ENCODE measurements at regions not wholly inside any gene's neighbourhood (a gene's known extent, or its start where the extent isn't known, plus 50 kb on each side); places are given as distances from the start of the nearest gene placed in this dataset.

DNA sequence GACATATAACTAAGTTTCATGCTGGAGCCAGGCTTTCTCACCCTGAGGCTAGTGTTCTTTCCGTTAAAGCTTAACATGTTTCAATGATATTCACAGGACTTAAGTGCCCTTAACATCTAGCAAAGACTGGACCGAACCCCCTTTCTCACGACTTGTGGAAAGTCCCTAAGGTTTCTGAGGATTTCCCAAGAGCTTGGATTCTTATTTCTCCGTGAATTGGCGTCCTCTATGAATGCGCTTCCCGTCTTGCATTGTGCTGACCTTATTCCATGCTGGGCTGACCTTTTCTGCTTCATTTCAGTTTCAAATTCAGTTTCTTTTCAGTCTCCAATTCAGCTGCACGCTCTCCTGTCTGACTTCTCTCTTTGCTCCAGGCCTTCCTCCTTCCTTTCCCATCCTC, 206.4 kb downstream of the HS3ST3A1 start:
- DNase-seq (ENCODE audit: low spot score), result no peak
- no peaks in the 10 kb centered on the region for H3K27me3 ChIP-seq
- H3K36me3 ChIP-seq, result no peaks in the 10 kb centered on the region
- no peak overlapping the region for H3K4me3 ChIP-seq
- TF ChIP-seq, protein P1, sequence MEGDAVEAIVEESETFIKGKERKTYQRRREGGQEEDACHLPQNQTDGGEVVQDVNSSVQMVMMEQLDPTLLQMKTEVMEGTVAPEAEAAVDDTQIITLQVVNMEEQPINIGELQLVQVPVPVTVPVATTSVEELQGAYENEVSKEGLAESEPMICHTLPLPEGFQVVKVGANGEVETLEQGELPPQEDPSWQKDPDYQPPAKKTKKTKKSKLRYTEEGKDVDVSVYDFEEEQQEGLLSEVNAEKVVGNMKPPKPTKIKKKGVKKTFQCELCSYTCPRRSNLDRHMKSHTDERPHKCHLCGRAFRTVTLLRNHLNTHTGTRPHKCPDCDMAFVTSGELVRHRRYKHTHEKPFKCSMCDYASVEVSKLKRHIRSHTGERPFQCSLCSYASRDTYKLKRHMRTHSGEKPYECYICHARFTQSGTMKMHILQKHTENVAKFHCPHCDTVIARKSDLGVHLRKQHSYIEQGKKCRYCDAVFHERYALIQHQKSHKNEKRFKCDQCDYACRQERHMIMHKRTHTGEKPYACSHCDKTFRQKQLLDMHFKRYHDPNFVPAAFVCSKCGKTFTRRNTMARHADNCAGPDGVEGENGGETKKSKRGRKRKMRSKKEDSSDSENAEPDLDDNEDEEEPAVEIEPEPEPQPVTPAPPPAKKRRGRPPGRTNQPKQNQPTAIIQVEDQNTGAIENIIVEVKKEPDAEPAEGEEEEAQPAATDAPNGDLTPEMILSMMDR (IDR thresholded peaks at IDR 0.05), result no peak
- no peaks in the 10 kb centered on the region for H3K4me1 ChIP-seq
- H3K9me3 ChIP-seq, result no peaks in the 10 kb centered on the region
- H3K27ac ChIP-seq, result no peak overlapping the region

DNA sequence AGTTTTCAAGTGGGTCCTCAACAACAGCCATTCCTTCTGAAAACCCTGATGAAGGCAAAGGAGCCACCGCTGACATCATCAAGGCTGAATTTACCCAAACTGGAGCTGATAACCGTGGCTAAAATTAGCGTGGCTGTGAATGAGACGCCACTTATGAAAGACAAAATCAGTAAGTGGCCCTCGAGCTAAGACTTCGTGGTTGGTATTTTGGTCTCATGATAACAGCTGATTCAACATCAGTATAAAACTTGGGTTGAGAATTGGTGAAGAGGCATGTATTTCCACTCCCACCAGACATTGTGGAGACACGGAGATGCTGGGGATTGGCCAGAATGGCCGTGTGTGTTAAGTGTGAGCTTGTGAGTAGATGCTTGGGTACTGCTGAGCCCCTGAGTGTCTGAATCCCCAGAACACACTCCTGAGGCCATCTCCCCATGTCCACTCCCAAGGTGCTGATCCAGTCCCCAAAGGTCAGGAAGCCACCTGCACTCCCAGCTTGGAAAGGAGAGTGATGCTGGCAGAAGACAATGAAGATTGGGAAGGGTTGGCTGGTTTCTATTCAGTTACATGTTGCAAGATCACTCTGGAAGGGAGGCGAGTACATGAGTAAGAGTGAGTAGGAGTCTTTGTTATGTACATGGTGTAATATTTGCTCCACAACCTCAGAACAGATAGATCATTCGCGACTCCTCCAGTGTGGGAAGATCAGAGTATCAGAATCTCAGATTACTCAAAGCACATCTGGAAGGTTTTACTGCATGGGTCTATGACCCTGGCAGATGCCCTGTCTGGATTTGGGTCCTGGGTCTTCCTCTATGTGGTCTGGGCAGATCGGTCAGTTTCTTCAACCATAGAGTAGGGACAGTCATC, 207.7 kb downstream of the HS3ST3A1 start:
- Histone ChIP-seq H3K4me1 (no peaks in the 10 kb centered on the region), H3K27me3 (no peaks in the 10 kb centered on the region), H3K9me3 (no peaks in the 10 kb centered on the region), H3K36me3 (no peaks in the 10 kb centered on the region), H3K4me3 (no peak overlapping the region), H3K27ac (no peak overlapping the region)
- TF ChIP-seq, protein P1 (IDR thresholded peaks at IDR 0.05), result no peak
- no peak for DNase-seq (ENCODE audit: low spot score)

DNA sequence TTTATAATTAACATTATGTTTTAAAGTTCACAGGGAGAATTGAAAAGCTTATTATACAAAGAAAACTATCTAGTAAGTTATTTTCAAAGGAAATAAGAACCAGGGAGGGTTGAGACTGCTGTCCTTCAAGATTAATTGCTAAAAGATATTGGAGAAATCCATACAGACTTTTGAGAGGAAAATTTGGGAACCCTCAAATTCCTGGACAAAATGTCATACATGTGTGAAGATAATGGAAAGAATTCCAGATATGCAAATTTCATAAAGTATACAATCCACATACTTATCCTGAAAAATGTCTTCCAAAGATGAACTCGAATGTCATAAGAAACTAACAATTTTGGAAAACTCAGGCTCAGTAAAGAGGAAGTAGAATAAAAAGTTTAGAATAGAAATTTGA, 213.8 kb downstream of the HS3ST3A1 start:
- no peak for DNase-seq (ENCODE audit: low spot score)
- H3K27ac ChIP-seq, result no peak overlapping the region
- TF ChIP-seq, protein P1 (IDR thresholded peaks at IDR 0.05), result no peak
- no peaks in the 10 kb centered on the region for H3K27me3 ChIP-seq
- H3K36me3 ChIP-seq, result no peaks in the 10 kb centered on the region
- no peaks in the 10 kb centered on the region for H3K9me3 ChIP-seq
- H3K4me3 ChIP-seq, result no peak overlapping the region
- H3K4me1 ChIP-seq, result no peaks in the 10 kb centered on the region

DNA sequence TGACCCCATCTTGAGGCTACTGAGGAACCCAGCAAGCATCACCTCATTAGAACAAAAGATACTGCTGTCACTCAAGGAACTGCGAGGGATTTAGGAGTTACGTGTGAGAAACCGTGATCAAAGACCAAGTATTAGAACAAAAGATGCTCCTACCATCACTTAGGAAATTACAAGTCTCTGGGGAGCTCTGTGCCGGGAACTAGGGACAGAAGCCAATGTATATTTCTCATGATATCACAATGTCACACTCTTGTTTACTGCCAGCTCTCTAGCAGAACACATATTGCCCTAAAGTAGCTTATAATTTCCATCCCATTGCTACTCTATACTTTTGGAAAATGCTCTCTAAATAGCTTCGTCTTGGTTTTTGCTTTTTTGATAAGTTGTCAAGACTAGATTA, 214.5 kb downstream of the HS3ST3A1 start:
- TF ChIP-seq, protein P1 (IDR thresholded peaks at IDR 0.05), result no peak
- Histone ChIP-seq H3K4me1 (no peaks in the 10 kb centered on the region), H3K4me3 (no peak overlapping the region), H3K27me3 (no peaks in the 10 kb centered on the region), H3K9me3 (no peaks in the 10 kb centered on the region), H3K36me3 (no peaks in the 10 kb centered on the region), H3K27ac (no peak overlapping the region)
- no peak for DNase-seq (ENCODE audit: low spot score)

DNA sequence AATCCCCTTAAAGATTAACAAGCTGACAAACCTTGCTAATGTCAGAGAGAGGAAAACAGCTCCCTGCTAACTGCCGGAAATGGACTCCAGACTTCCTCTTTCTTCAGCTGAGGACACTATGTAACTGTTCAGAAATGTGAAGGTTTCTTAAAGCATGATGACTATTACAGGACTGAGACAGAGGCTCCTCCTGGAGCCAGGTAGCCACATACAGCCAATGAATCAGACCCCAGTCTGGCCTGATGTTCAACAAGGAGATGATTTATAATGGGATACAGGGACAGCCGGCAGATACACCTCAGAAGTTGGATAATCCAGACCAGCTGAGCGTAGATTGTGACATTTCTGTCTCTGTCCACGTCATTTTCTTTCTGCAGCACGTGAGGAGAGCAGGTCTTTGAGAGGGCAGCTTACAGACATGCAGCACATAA, 216.2 kb downstream of the HS3ST3A1 start:
- Histone ChIP-seq H3K4me3 (no peak overlapping the region), H3K27me3 (no peaks in the 10 kb centered on the region), H3K4me1 (no peaks in the 10 kb centered on the region), H3K9me3 (no peaks in the 10 kb centered on the region), H3K27ac (no peak overlapping the region), H3K36me3 (no peaks in the 10 kb centered on the region)
- DNase-seq (ENCODE audit: low spot score), result no peak
- TF ChIP-seq, protein P1 (IDR thresholded peaks at IDR 0.05), result no peak

DNA sequence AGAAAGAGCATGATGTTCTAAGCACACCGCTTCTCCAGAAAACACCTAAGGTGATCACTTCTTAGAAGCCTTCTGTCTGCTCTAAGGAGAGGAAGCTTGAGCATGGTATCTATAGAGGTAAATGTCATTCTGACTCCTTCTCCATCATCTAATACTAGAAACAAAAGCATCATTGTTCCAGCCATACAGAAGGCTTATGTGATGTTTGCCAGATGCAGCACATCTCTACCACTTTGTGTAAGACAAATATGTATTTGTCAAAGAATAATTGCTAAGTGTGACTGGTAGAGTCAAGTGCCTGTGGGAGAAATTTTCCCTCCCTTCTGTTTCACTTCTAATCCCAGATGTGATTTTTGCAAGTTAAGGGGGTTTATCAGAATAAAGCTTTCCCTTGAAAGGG, 217.1 kb downstream of the HS3ST3A1 start:
- H3K27me3 ChIP-seq, result no peaks in the 10 kb centered on the region
- DNase-seq (ENCODE audit: low spot score), result no peak
- H3K9me3 ChIP-seq, result no peaks in the 10 kb centered on the region
- H3K36me3 ChIP-seq, result no peaks in the 10 kb centered on the region
- H3K4me1 ChIP-seq, result no peaks in the 10 kb centered on the region
- no peak overlapping the region for H3K27ac ChIP-seq
- H3K4me3 ChIP-seq, result no peak overlapping the region
- TF ChIP-seq, protein P1 (IDR thresholded peaks at IDR 0.05), result no peak

Data from right atrium auricular region (tissue), 2 donors.